ENCODE measurements at regions not wholly inside any gene's neighbourhood (a gene's known extent, or its start where the extent isn't known, plus 50 kb on each side); places are given as distances from the start of the nearest gene placed in this dataset.

- no peak overlapping the region for H2BK15ac ChIP-seq (ENCODE audit: low read length)
- no peak overlapping the region for H3K14ac ChIP-seq (ENCODE audit: insufficient read length)
- CTCF ChIA-PET (ENCODE audit: partially characterized antibody), result interaction anchor here (0.7 to 1.4 kb wide), 3 partner anchors 10 to 241 kb away, joined by 3 to 4 read pairs (median 3); no protein-coding TSS in a partner anchor
- H3K9ac ChIP-seq (replicated peaks in 1 of 4; ENCODE audit: extremely low read depth in 1 of 4, low read depth in 3 of 4, low read length in 3 of 4), result no peak overlapping the region
- H3K18ac ChIP-seq (ENCODE audit: extremely low read depth, low read length), result no peak overlapping the region
- H2AFZ ChIP-seq (ENCODE audit: low read length), result no peak overlapping the region
- no peak overlapping the region for H4K8ac ChIP-seq (ENCODE audit: extremely low read depth, insufficient read depth, low read length)
- H4K91ac ChIP-seq (replicated peaks; ENCODE audit: insufficient read length, low read length), result no peak overlapping the region
- H3K23ac ChIP-seq (ENCODE audit: insufficient read length), result no peak overlapping the region
- TF ChIP-seq TEAD4 (IDR thresholded peaks at IDR 0.05; ENCODE audit: low read depth, low read length) (peak; percentile 66), MAX (IDR thresholded peaks at IDR 0.05) (no peak)
- H3K9me3 ChIP-seq (ENCODE audit: insufficient read depth in 2 of 2, low read depth in 1 of 2, low read length in 1 of 2), result peaks cover 0 to 9% of the 10 kb centered on the region in 2 experiments; a peak in 2 of 4 replicates
- no peaks in the 10 kb centered on the region for H4K20me1 ChIP-seq (replicated peaks in 1 of 2; ENCODE audit: control insufficient read depth in 1 of 2, insufficient read depth in 2 of 2, low read length in 2 of 2)
- no peak overlapping the region for H3K27ac ChIP-seq (ENCODE audit: low read depth, low read length)
- no peak for DNase-seq (ENCODE audit: low read depth in 1 of 2, low spot score in 2 of 2)
- no peak overlapping the region for H3K4me3 ChIP-seq (ENCODE audit: extremely low read depth in 1 of 4, insufficient read depth in 2 of 4, low read depth in 3 of 4, low read length in 4 of 4)
- no peaks in the 10 kb centered on the region for H3K36me3 ChIP-seq (ENCODE audit: control insufficient read depth in 2 of 4, insufficient read depth in 4 of 4, low read length in 3 of 4)
- WGBS, 2 experiments (ENCODE audit: extremely low coverage in 1 of 2, insufficient coverage in 1 of 2, insufficient read length in 1 of 2, insufficient replicate concordance in 2 of 2, low coverage in 1 of 2, low lambda C conversion rate in 2 of 2, missing lambda C conversion rate in 1 of 2), result 94% methylated on average over 2 of the region's 2 CpGs; no CpG with 5 or more reads in 1 of the 2 experiments
- H2BK5ac ChIP-seq (ENCODE audit: low read depth, low read length), result no peak overlapping the region; the same call in 1 of the 2 replicates
- H3K23me2 ChIP-seq (ENCODE audit: low read depth, low read length), result no peaks in the 10 kb centered on the region
- H2BK120ac ChIP-seq (replicated peaks; ENCODE audit: low read depth, low read length), result no peak overlapping the region
- no peak overlapping the region for H2BK12ac ChIP-seq (ENCODE audit: low read depth, low read length)
- H2AK5ac ChIP-seq (ENCODE audit: low read depth, low read length), result no peak overlapping the region
- H3K56ac ChIP-seq (replicated peaks; ENCODE audit: insufficient read length, low read depth, low read length), result no peak overlapping the region
- no peak overlapping the region for H2BK20ac ChIP-seq (ENCODE audit: low read length)
- H4K5ac ChIP-seq (ENCODE audit: insufficient read length, low read depth, low read length), result no peak overlapping the region
- H3K4ac ChIP-seq (replicated peaks; ENCODE audit: insufficient read length, low read depth, low read length), result no peak overlapping the region
- H3K4me2 ChIP-seq (ENCODE audit: insufficient read depth in 1 of 2, low read depth in 2 of 2, low read length in 2 of 2), result no peak overlapping the region
- H3K79me2 ChIP-seq (ENCODE audit: control insufficient read depth in 1 of 2, insufficient read depth in 2 of 2, low read length in 2 of 2), result no peaks in the 10 kb centered on the region
- POLR2A ChIA-PET (ENCODE audit: partially characterized antibody), result no interaction called here
- no peak for FAIRE-seq
- no peaks in the 10 kb centered on the region for H3K27me3 ChIP-seq (replicated peaks in 1 of 4; ENCODE audit: control insufficient read depth in 3 of 4, extremely low read depth in 1 of 4, insufficient read depth in 3 of 4, low read length in 3 of 4)
- H3K79me1 ChIP-seq (ENCODE audit: low read depth, low read length), result no peaks in the 10 kb centered on the region
- H3K4me1 ChIP-seq (replicated peaks in 1 of 4; ENCODE audit: control insufficient read depth in 3 of 4, insufficient read depth in 4 of 4, low read length in 3 of 4), result peaks cover 0 to 5% (median 2%) of the 10 kb centered on the region in 4 experiments; a peak in 2 of 7 replicates
These were observed 290.0 kb upstream of the GLI3 start for GRCh38 chr7:42527004-42527403.

Measured in H1 (cell line).